Hindlimb muscle (tissue), 1 donor: ENCODE measurements at regions not wholly inside any gene's neighbourhood (a gene's known extent, or its start where the extent isn't known, plus 50 kb on each side); places are given as distances from the start of the nearest gene placed in this dataset.

ENCODE experiments used
- DNase-seq: peaks from one replicate; pipeline ENCODE4 v3.0.0-alpha.2; 2013

DNA sequence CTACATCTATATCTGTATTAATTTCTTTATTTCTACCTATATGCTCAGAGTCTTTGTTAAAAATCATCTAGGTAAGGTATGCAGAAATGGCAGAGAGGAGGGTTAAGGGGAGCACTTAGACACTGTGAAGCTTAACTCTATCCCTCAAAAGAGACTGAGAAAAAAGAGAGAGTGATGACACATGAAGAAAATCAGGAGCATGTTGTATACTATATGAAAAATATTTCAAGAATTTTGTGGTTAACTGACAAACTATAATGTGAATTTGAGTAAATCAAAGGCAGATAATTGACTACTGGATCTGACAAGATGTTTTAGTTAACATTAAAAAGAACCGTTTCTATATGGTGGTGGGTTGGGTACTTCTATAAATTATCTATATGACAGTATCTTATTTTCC, 1814.2 kb upstream of the SEL1L start:
- DNase-seq: no peak

DNA sequence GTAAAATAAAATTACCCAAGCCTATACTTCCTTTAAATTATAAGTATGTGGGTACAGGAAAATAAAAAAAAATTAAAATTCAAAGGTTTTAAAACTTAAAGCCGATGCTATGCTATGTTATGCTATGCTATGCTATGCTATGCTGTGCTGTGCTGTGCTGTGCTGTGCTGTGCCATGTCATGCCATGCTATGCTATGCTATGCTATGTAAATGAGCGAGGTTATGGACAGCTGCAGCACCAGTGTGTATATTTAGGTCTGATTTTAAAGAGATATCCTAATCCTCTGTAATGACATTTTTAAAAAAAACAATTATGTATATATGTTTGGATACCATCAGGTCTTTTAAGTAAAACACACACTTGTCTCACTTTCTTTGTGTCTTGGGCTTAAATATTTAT, 1822.0 kb upstream of the SEL1L start:
- no peak for DNase-seq

DNA sequence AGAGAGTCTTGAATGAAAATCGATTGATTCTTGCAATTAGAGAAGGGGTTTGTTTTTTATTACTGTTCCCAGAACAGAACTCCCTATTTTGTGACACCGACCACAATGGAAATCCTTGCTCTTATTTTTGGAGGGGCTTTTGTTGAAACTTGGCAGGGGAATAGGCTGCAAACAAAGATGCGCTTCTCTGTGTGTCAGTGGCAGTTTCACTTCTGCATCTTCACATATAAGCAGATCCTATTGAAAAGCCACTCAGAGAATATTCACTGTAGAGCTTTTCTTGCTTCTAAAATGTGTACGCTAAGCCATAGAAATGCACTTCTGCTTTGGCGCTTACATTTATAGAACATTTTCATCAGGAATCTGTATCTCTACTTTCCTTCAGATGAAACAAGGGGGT, 1822.4 kb upstream of the SEL1L start:
- DNase-seq: no peak

DNA sequence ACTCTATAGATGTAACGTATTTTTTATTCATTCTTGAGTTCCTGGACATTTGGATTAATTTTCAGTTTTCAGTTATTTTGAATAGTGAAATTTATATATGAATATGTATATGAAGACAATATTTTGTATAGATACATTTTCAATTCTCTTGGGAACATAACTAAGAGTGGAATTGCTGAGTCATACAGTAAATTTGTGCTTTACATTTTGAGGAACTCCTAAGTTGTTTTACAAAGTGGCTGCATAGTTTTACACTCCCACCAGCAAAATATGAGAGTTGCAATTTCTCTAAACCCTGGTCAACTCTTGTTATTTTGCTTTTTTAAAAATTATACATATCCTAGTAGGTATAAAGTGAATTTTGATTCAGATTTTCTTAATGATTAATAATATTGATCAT, 1838.6 kb upstream of the SEL1L start:
- DNase-seq: no peak

DNA sequence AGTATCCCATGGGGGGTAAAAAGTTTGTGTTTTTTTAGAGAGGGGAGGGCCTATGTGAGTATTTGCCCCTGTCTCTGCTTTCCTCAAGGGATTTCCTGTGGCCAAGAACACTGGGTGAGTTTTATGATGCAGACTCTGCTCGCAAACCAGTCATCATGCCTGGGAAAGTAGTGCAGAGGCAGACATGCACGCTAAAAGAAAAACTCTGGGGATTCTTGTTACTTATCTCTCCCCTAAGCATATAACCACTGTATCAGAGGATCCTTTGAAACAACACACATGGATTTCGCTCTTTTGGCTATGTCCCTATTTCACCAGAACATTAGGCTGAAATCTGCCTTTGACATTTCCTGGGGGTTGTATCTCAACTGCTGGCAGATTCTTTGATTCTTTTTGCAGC, 1845.8 kb upstream of the SEL1L start:
- no peak for DNase-seq

DNA sequence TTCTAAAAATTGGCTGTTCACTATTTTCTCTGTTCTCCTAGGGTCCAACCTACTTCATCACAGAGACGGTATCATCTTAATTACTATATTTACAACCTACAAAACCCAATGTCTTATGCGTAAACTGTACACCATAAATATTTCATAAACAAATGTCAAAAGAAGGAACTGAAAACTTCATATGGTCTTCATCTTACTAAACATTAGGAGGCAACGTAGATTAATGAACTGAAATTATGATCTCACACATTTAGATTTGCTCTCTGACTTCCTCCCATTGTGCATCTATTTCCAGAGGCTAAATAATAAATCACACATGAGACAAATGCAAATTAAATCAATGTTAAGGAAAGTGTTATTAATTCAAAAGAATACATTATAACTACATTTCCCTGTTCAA, 1850.6 kb upstream of the SEL1L start:
- DNase-seq: no peak

DNA sequence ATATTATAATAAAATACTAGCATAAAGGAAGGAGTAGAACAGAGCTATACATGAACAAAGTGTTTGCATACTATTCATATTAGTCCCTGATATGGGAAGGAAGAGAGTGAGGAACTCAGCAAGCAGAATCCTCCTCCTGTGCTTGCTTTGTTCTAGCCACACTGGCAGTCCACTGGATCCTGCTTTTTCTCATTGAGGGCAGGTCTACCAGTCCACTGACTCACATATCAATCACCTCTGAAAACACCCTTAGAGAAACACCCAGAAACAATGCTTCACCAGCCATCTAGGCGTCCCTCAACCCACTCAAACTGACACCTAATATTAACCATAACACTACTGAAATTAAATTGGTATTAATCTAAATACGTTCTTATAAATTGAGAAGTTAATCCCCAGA, 1861.7 kb upstream of the SEL1L start:
- DNase-seq: no peak

DNA sequence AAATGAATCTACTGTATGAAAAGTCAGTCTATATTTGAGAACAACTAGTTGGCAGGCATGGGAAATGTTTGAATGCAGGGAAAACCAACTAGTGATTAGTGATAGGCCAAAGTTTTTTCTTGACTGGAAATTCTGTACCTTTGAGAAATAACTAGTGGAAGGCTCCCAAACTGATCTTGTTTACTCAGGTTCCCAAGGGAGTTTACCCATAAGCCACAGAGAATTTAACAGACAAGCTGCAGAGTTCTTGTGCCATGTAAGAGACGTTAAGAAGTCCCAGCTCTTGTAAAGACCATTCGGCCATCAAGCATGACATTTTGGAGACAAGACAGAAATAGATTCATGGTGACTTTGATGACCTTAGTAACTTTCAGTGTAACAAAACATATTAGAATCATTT, 1882.8 kb upstream of the SEL1L start:
- no peak for DNase-seq

DNA sequence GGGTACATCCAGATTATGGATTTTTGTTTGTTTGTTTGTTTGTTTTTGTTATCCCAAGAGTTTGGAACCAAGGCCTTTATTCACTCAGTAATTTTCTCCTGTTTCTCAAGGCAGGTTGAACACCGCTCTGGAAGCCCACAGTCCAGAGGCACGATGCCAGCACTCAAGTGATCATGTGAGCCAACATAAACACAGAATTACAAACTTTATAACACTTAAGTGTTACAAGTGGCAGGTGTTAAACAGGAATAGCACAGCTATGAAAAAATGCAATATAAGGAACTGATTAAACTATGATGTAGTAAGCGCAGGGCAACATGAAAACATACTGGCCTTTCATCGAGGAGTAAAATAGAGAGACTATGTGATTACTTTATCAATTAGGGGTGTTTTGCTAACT, 1885.8 kb upstream of the SEL1L start:
- no peak for DNase-seq

DNA sequence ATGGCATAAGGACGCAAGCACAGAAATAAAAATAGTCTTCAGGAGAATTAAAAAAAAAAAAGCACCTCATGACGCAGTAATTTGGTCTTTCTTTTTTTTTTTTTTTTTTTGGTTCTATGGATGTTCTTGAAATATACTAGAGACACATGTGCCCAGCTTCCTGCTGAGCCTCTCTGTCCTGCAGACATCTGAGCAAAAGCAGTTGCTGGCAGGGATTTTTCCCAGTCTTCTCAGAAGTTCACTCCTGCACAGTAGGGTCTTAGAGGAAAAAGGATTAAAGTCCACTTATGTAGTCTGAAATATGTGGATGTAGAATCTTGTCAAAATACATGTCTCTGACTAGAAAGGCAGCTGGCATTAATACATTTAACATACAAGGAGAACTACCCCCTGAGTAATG, 1888.1 kb upstream of the SEL1L start:
- no peak for DNase-seq

DNA sequence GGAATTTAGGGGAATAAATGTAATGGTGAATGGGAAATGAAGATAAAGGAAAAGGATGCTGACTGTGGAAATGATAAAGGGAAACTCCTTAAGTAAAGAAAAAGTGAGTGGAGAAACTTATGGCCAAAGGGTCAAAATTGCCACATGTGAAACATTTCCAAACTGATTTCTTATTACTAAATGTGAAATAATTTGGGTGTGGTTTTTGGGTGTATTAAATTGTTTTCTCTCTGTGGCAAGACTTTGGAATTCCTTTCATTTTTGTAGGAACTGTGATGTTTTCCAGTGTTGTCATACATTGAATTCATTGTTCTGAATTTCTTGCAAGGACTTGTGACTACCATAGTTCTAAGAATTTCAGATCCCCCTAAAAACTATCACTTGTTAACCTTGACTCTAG, 1891.5 kb upstream of the SEL1L start:
- no peak for DNase-seq

DNA sequence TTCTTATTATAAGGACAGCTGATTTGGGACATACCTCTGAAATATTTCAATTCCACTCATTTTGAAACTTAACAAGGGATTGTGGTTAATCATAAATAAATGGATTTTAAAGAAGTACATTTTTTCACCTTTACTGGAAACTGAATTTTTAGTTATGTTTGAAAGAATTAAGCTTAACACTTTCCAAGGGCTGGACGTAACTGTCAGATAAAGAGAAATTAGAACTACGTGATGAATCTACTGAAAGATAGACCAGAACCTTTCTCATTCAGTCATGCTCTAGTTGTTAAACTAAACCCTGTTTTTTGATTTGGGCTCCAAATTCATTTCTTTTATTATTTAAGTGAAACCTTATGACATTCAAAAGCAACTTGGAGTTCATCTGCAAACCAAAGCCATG, 1892.1 kb upstream of the SEL1L start:
- no peak for DNase-seq

DNA sequence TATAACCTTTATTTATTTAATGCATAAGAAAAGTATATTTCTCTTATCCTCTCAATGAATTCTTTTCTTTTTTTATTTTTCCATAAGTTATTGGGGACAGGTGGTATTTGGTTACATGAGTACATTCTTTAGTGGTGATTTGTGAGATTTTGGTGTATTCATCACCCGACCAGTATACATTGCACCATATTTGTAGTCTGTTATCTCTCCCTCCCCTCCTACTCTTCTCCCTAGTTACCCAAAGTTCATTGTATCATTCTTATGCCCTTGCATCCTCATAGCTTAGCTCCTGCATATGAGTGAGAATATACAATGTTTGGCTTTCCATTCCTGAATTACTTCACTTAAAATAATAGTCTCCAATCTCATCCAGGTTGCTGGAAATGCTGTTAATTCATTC, 1900.0 kb upstream of the SEL1L start:
- DNase-seq: no peak

DNA sequence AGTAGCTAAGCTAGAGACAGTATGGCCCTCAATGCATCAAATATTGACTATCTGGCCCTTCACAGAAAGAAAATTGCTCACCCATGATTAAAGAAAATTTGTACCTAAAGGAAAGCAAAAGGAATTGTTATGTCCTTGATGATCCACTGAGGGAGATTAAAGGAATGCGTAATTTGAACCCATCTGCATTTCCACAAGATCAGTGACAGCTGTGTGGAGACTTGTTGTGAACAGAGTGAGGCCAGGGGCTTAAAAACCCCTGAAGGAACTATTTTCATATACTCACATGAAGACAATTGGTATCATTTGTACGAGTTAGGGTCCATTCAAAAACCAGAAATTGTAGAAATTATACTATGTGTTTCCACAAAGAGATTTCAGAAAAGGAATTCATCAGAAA, 1908.1 kb upstream of the SEL1L start:
- DNase-seq: no peak

DNA sequence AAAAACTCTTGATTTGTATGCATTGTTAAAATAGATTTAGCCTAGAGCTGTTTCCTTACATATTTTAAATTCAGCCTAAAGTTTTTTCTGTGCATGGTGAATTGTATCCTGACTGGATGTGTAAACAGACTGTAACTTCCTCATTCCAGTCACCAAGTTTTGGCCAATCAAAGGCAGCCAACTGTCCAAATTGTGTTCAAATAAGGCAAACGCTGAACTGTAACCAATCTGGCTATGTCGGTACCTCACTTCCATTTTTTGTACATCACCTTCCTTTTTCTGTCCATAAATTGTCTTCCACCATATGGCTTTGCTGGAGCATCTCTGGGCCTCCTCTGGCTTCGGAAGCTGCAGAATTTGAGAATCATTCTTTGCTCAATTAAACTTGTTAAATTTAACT, 1921.9 kb upstream of the SEL1L start:
- DNase-seq: no peak

DNA sequence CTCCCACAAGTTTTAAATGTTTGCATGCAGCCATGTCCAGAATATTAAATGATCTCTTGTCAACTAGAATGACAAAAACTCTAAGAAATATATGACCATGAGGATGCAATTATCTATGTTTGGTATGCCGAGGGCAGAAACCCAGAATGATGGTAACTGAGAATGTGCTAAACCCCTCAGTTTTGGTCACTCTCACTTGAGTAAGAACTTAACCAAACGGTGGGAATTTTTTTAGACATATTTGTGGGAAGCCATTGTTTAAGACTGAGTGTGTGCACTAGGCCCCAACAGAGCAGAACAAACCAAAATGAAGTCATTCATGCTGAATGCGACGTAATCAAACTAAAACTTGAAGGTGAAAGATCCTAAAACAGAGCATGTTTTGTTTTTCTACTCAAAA, 1927.9 kb upstream of the SEL1L start:
- no peak for DNase-seq

DNA sequence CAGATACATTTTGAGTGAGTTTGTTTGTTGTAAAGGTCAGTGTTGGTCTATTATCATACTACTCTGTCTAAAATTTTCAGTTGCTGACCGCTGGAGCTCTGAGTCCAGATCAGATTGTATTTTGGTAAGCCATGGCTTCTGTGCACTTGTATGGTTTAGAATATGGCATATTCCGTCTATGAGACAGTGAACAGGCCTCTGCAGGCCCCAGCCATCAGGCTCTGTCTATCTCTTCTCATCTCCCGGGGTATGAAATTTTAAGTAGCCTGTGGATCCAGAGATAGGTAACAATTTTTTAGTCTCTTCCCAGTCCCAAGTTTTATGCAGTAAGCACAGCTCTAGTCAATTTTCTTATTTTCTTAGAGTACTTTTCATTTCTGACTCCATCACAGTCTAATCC, 1929.1 kb upstream of the SEL1L start:
- DNase-seq: no peak

DNA sequence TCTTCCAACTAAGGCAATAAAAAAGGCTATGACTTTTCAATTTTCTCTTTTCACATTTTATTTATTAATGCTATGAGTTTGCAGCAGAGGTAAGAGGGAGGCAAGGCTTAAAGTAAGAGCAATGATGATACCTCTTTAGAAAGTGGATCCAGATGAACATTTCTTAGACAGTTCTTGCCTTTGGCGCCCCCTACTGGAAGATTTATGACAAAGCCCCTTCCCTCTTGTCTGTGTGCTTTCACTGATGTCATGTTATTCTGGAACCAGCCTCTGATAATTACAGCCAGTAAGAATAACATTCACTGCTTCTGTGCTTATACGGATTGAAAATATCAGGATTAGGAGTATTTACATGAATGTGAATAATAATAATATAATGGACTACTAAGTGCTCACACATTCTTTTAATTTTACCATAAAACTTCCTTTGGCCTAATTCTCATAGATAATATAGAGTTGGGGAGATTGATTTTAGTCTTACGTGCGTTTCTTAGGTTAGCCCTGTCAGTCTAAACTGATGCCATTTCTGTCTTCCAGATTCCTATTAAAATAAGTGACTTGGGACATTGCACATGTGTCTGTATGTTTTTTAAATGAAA, 1929.9 kb upstream of the SEL1L start:
- DNase-seq: no peak

DNA sequence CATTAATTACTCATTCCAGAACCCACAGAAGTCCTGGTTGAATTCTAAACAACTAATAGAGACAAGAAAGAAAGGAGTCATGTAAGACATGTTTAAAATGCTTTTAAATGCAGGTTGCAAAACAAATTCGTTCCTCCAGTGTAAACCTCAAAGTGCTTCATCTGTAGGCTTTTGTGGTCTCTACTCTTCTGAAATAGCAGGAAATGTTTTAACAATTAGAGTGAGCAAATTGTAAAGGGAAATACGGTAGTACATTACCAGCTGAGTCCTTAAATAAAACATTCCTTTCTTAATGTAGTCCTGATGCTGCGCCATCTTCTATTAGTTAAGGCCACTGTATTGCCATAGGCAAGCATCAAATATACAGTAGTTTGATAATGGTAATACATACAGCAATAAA, 1934.2 kb upstream of the SEL1L start:
- no peak for DNase-seq

DNA sequence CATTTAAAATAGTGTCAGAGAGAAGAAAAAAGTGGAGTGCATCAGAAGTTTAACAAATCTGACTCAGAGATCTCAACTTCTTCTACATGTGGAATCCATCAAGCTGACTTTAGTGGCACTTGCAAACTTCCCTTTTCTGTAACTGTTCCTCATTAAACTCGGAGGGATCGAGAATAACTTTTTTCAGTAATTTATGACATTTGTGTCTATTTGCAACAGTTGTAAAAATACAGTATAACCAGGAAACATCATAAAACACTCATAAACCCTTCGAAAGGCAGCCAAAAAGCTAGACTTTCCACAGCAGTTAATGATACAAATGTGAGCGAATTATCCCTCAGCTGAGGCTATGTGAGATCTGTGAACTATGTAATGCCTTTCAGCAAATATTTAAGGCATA, 1936.8 kb upstream of the SEL1L start:
- peak; percentile 67 for DNase-seq

DNA sequence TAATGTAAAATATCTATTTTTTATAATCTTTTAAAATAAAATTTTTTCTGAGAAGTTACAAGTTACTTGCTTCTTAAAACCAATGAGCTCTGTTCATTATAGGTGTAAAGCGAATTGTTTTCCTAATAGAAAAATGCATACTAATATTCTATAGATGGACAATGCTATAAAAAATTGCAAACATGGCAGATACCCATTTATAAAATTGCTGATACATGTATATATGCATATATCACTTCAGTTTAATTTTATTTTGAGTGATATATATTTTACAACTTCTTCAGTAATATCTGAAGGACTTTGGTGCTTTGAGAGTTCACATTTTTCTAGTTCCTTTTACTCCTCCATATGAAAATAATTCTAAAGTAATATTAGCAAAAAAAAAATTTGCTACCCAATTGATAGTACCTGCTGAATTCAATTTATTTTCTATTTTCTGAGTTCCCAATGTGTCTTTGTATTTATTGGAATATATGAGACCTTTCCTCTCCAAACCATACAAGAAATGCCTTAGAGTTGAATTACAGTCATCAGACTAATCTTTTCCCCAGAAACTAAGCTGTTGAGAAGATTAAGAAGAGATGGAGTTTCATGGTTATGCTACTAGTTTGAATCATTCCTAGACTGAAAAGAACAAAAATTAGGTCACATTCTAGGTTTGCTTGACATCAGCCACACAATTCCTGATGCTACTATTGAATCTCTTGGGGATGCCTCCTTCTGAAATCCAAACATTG, 1937.5 kb upstream of the SEL1L start:
- peak; percentile 23 for DNase-seq

DNA sequence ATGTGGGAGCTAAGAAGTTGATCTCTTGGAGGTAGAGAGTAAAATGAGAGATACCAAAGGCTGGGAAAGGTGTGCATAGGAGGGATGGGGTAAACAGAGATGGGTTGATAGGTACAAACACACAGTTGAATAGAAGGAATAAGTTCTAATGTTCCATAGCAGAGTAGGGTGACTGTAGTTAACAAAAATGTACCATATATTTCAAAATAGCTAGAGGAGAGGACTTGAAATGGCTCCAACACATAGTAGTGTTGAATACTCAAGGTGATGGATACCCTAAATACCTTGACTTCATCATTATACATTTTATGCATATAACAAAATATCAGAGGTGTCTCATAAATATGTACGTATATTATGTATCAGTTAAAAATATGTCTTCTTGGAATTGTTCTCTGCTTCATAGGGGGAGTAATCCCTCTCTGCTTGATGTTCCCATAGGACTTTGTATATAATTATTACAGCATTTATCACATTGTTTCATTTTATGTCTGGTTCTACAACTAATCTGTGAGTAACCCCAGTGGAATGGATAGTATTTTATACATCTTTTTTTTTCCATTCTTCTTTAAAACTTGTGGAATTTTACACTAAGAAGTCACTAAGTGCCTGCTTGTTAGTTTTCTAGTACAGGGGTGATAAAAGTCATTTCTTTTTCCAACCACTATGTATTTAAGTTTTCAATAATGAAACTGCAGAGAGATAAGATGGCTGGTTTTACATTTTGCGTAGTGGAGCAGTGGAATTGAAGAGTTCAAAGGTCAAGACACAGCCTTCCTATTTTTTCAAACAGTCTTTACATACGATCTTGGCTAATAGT, 1940.0 kb upstream of the SEL1L start:
- no peak for DNase-seq

DNA sequence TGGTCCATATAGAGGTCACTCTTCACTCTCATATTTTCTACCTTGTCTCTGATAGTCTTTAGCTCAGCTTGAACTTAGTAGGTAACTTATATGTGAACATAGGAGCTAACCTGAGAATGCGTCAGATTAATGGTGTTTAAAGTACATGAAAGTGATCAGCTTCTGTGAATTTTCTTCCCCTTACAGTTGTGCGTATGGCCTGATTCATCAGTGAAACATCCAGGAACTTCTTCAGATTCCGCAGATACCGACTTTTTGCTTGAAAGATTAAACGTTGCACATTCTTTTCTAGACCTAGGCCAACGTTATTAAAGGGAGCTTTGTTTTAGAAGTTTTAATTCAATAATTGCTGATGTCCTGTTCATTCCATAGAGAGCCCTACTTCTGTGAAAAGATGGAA, 1945.1 kb upstream of the SEL1L start:
- no peak for DNase-seq

DNA sequence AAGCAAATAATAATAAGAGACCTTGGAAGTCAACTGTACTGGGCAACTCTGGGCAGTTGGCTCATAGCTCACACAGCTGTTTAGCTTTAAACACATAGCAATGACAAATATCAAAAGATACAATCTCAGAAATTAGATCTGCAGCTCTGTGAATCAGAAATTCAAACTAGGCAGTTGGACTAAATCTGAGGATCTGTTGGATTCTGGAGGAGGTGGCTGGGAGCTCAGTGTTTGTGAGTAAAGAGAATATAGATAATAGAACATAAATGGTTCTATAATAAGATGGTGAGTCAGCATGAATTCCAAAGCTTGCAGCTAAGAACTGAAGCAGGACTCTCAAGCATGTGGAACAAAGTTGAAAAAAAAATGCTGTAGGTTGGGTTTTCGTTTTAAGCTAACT, 1949.4 kb upstream of the SEL1L start:
- DNase-seq: no peak
